Astrocyte (in vitro differentiated cells and primary cell): ENCODE measurements at regions not wholly inside any gene's neighbourhood (a gene's known extent, or its start where the extent isn't known, plus 50 kb on each side); places are given as distances from the start of the nearest gene placed in this dataset.

Experiments
- DNase-seq: peaks from one replicate; pipeline ENCODE4 v3.0.0-alpha.2; 2010; ENCODE audit warnings: low read depth
- FAIRE-seq: peaks from 2 replicates; lab custom pipeline; 2011; peaks lifted over from hg19 to GRCh38; lab: Jason Lieb, UNC
- H2AFZ ChIP-seq: 2 replicates; pipeline ENCODE4 v1.6.0; 2012; ENCODE audit warnings: low read depth, low read length, inconsistent platforms
- H3K27ac ChIP-seq: 2 replicates; pipeline ENCODE4 v1.5.1; 2011; ENCODE audit warnings: low read depth, low read length, inconsistent platforms
- H3K27me3 ChIP-seq: 2 replicates; pipeline ENCODE4 v1.6.0; 2011; ENCODE audit warnings: low read length, inconsistent platforms; ENCODE audit not compliant: insufficient read depth
- H3K36me3 ChIP-seq: 2 replicates; pipeline ENCODE4 v1.5.1; 2011; ENCODE audit warnings: low read length, inconsistent platforms; ENCODE audit not compliant: insufficient read depth
- H3K4me1 ChIP-seq: 2 replicates; pipeline ENCODE4 v1.5.1; 2011; ENCODE audit warnings: low read length, inconsistent platforms; ENCODE audit not compliant: insufficient read depth
- H3K4me2 ChIP-seq: 2 replicates; pipeline ENCODE4 v1.6.0; 2012; ENCODE audit warnings: low read length, inconsistent platforms
- H3K4me3 ChIP-seq: 2 replicates; pipeline ENCODE4 v1.5.1; 2011; ENCODE audit warnings: low read depth, mild to moderate bottlenecking, low read length, inconsistent platforms; ENCODE audit not compliant: insufficient read depth
- H3K79me2 ChIP-seq: 2 replicates; pipeline ENCODE4 v1.6.0; 2012; ENCODE audit warnings: mild to moderate bottlenecking, low read length, inconsistent platforms; ENCODE audit not compliant: insufficient read depth
- H3K9ac ChIP-seq: 2 replicates; pipeline ENCODE4 v1.6.0; 2012; ENCODE audit warnings: mild to moderate bottlenecking, low read length, inconsistent platforms
- H3K9me3 ChIP-seq: 2 replicates; pipeline ENCODE4 v1.5.1; 2012; ENCODE audit warnings: low read depth, mild to moderate bottlenecking, low read length, inconsistent platforms; ENCODE audit not compliant: insufficient read depth
- H4K20me1 ChIP-seq: 2 replicates; pipeline ENCODE4 v1.6.0; 2012; ENCODE audit warnings: low read length, inconsistent platforms; ENCODE audit not compliant: insufficient read depth
- H3K27ac Mint-ChIP-seq: one replicate; pipeline ENCODE4 v1.8.0; 2021; ENCODE audit warnings: mild to moderate bottlenecking, mixed read lengths; ENCODE audit not compliant: unreplicated experiment
- H3K27me3 Mint-ChIP-seq: one replicate; pipeline ENCODE4 v1.8.0; 2021; ENCODE audit warnings: low read depth, mixed read lengths; ENCODE audit not compliant: unreplicated experiment
- H3K36me3 Mint-ChIP-seq: one replicate; pipeline ENCODE4 v1.8.0; 2021; ENCODE audit warnings: low read depth, mixed read lengths; ENCODE audit not compliant: unreplicated experiment
- H3K4me1 Mint-ChIP-seq: one replicate; pipeline ENCODE4 v1.8.0; 2021; ENCODE audit warnings: low read depth, mixed read lengths; ENCODE audit not compliant: unreplicated experiment
- H3K4me3 Mint-ChIP-seq: one replicate; pipeline ENCODE4 v1.8.0; 2021; ENCODE audit warnings: mild to moderate bottlenecking, moderate library complexity, mixed read lengths; ENCODE audit not compliant: unreplicated experiment
- H3K9me3 Mint-ChIP-seq: one replicate; pipeline ENCODE4 v1.8.0; 2021; ENCODE audit warnings: mild to moderate bottlenecking, mixed read lengths; ENCODE audit not compliant: unreplicated experiment
- CTCF ChIP-seq: IDR thresholded peaks from 2 replicates; pipeline ENCODE4 v1.5.1; 2011; ENCODE audit warnings: low read depth, mild to moderate bottlenecking, inconsistent platforms, low read length, moderate library complexity; ENCODE audit not compliant: insufficient read depth
- EZH2 ChIP-seq: IDR thresholded peaks from 2 replicates; pipeline ENCODE4 v1.6.1; 2012; ENCODE audit warnings: mild to moderate bottlenecking, low read length, inconsistent platforms; ENCODE audit not compliant: insufficient read depth

- no peaks in the 10 kb centered on the region for H3K27me3 ChIP-seq
- DNase-seq (no peak), FAIRE-seq (no peak)
- no peaks in the 10 kb centered on the region for H3K4me1 ChIP-seq
- H3K4me1 Mint-ChIP-seq: no peaks in the 10 kb centered on the region
- H3K9me3 ChIP-seq: no peaks in the 10 kb centered on the region
- no peak overlapping the region for H3K4me3 Mint-ChIP-seq
- no peaks in the 10 kb centered on the region for H3K36me3 ChIP-seq
- TF ChIP-seq EZH2 (no peak), CTCF (no peak)
- H3K36me3 Mint-ChIP-seq: peaks cover 2% of the 10 kb centered on the region
- H3K4me2 ChIP-seq: no peak overlapping the region
- H4K20me1 ChIP-seq: no peaks in the 10 kb centered on the region
- H3K27me3 Mint-ChIP-seq: peaks cover 9% of the 10 kb centered on the region
- no peak overlapping the region for H3K27ac Mint-ChIP-seq
- no peaks in the 10 kb centered on the region for H3K79me2 ChIP-seq
- no peak overlapping the region for H3K27ac ChIP-seq
- H3K9me3 Mint-ChIP-seq: peaks cover 12% of the 10 kb centered on the region
- H3K9ac ChIP-seq: no peak overlapping the region
- H3K4me3 ChIP-seq: no peak overlapping the region
- H2AFZ ChIP-seq: no peak overlapping the region
Measured at GRCh38 chr10:91104193-91105041, 116.0 kb upstream of the PCGF5 start.

GRCh38 chr10:91105269-91105668 lies 115.2 kb upstream of the PCGF5 start:
- Histone ChIP-seq H3K4me2 (no peak overlapping the region), H3K4me1 (no peaks in the 10 kb centered on the region), H3K27me3 (no peaks in the 10 kb centered on the region), H4K20me1 (no peaks in the 10 kb centered on the region), H3K79me2 (no peaks in the 10 kb centered on the region), H3K27ac (no peak overlapping the region), H3K36me3 (no peaks in the 10 kb centered on the region), H3K4me3 (no peak overlapping the region), H3K9ac (no peak overlapping the region), H3K9me3 (no peaks in the 10 kb centered on the region), H2AFZ (no peak overlapping the region)
- DNase-seq (no peak), FAIRE-seq (no peak)
- Mint-ChIP-seq H3K9me3 (peaks cover 12% of the 10 kb centered on the region), H3K4me3 (no peak overlapping the region), H3K27me3 (peaks cover 9% of the 10 kb centered on the region), H3K36me3 (peaks cover 2% of the 10 kb centered on the region), H3K4me1 (no peaks in the 10 kb centered on the region), H3K27ac (no peak overlapping the region)
- TF ChIP-seq CTCF (no peak), EZH2 (no peak)

GRCh38 chr10:91108820-91109219 lies 111.6 kb upstream of the PCGF5 start:
- FAIRE-seq: no peak
- H4K20me1 ChIP-seq: no peaks in the 10 kb centered on the region
- no peak overlapping the region for H3K9ac ChIP-seq
- no peaks in the 10 kb centered on the region for H3K9me3 ChIP-seq
- no peaks in the 10 kb centered on the region for H3K36me3 Mint-ChIP-seq
- H2AFZ ChIP-seq: no peak overlapping the region
- no peak overlapping the region for H3K4me3 Mint-ChIP-seq
- no peak overlapping the region for H3K27ac Mint-ChIP-seq
- H3K27me3 ChIP-seq: no peaks in the 10 kb centered on the region
- no peak overlapping the region for H3K4me3 ChIP-seq
- no peak overlapping the region for H3K4me2 ChIP-seq
- no peak for DNase-seq
- H3K27ac ChIP-seq: no peak overlapping the region
- H3K4me1 ChIP-seq: no peaks in the 10 kb centered on the region
- H3K79me2 ChIP-seq: no peaks in the 10 kb centered on the region
- TF ChIP-seq CTCF: no peak
- TF ChIP-seq EZH2: no peak
- H3K36me3 ChIP-seq: no peaks in the 10 kb centered on the region
- H3K4me1 Mint-ChIP-seq: no peaks in the 10 kb centered on the region
- peaks cover 5% of the 10 kb centered on the region for H3K27me3 Mint-ChIP-seq
- H3K9me3 Mint-ChIP-seq: peaks cover 12% of the 10 kb centered on the region
